Ishikawa (cell line): ENCODE measurements at regions not wholly inside any gene's neighbourhood (a gene's known extent, or its start where the extent isn't known, plus 50 kb on each side); places are given as distances from the start of the nearest gene placed in this dataset.

ENCODE experiments used
- CEBPB ChIP-seq: IDR thresholded peaks from 2 replicates; pipeline ENCODE4 v1.6.1; 2012
- CREB1 ChIP-seq: IDR thresholded peaks from 2 replicates; pipeline ENCODE4 v1.6.1; 2012; ENCODE audit warnings: low read depth
- EGR1 ChIP-seq: IDR thresholded peaks from 2 replicates; pipeline ENCODE4 v1.6.1; 2012
- EP300 ChIP-seq: IDR thresholded peaks from 2 replicates; pipeline ENCODE4 v1.6.1; 2012; ENCODE audit warnings: borderline replicate concordance
- FOXM1 ChIP-seq: IDR thresholded peaks from 2 replicates; pipeline ENCODE4 v1.6.1; 2012; ENCODE audit warnings: low read depth, borderline replicate concordance
- MAX ChIP-seq: IDR thresholded peaks from 2 replicates; pipeline ENCODE4 v1.6.1; 2012
- NFIC ChIP-seq: IDR thresholded peaks from 2 replicates; pipeline ENCODE4 v1.6.1; 2012
- RAD21 ChIP-seq: IDR thresholded peaks from 2 replicates; pipeline ENCODE4 v1.6.1; 2012; ENCODE audit warnings: low read depth
- TAF1 ChIP-seq: IDR thresholded peaks from 2 replicates; pipeline ENCODE4 v1.6.1; 2012; ENCODE audit warnings: low read depth, mild to moderate bottlenecking
- TCF12 ChIP-seq: IDR thresholded peaks from 2 replicates; pipeline ENCODE4 v1.6.1; 2012; ENCODE audit warnings: low read depth
- TEAD4 ChIP-seq: IDR thresholded peaks from 2 replicates; pipeline ENCODE4 v1.6.1; 2012
- YY1 ChIP-seq: IDR thresholded peaks from 2 replicates; pipeline ENCODE4 v1.6.1; 2012; ENCODE audit warnings: low read depth
- ZBTB7A ChIP-seq: IDR thresholded peaks from 2 replicates; pipeline ENCODE4 v1.6.1; 2012; ENCODE audit warnings: low read depth
- TF ChIP-seq, protein P1 (sequence below): IDR thresholded peaks from 2 replicates; pipeline ENCODE4 v1.6.1; 2012
- TF ChIP-seq, protein P2 (sequence below): IDR thresholded peaks from 2 replicates; pipeline ENCODE4 v1.6.1; 2012; ENCODE audit warnings: low read depth, mild to moderate bottlenecking

DNA sequence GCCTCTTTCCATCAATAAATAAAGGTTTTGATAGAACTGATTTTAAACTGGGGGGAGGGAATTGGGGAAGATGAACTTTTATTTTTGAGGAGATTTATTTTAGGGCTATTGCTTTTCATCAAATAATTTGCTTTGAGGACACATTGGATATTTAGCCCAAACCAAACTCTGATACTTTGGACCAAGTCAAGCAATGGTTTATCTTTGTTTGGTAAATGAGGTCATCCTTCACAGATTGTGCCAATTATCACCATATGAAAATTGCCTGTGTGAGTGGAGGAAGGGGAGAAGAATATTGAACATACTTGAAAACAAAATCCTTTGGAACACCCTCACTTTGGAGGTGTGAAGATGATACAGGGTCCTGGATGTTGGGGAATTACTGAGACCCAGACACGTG, 176.9 kb upstream of the CD180 start:
- TF ChIP-seq, protein P1, sequence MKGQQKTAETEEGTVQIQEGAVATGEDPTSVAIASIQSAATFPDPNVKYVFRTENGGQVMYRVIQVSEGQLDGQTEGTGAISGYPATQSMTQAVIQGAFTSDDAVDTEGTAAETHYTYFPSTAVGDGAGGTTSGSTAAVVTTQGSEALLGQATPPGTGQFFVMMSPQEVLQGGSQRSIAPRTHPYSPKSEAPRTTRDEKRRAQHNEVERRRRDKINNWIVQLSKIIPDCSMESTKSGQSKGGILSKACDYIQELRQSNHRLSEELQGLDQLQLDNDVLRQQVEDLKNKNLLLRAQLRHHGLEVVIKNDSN = no peak
- TF ChIP-seq FOXM1 (no peak), ZBTB7A (no peak), CREB1 (no peak), CEBPB (no peak), YY1 (no peak), EGR1 (no peak), RAD21 (no peak), EP300 (no peak), TEAD4 (no peak), TCF12 (no peak), MAX (no peak), TAF1 (no peak), NFIC (no peak)
- TF ChIP-seq, protein P2, sequence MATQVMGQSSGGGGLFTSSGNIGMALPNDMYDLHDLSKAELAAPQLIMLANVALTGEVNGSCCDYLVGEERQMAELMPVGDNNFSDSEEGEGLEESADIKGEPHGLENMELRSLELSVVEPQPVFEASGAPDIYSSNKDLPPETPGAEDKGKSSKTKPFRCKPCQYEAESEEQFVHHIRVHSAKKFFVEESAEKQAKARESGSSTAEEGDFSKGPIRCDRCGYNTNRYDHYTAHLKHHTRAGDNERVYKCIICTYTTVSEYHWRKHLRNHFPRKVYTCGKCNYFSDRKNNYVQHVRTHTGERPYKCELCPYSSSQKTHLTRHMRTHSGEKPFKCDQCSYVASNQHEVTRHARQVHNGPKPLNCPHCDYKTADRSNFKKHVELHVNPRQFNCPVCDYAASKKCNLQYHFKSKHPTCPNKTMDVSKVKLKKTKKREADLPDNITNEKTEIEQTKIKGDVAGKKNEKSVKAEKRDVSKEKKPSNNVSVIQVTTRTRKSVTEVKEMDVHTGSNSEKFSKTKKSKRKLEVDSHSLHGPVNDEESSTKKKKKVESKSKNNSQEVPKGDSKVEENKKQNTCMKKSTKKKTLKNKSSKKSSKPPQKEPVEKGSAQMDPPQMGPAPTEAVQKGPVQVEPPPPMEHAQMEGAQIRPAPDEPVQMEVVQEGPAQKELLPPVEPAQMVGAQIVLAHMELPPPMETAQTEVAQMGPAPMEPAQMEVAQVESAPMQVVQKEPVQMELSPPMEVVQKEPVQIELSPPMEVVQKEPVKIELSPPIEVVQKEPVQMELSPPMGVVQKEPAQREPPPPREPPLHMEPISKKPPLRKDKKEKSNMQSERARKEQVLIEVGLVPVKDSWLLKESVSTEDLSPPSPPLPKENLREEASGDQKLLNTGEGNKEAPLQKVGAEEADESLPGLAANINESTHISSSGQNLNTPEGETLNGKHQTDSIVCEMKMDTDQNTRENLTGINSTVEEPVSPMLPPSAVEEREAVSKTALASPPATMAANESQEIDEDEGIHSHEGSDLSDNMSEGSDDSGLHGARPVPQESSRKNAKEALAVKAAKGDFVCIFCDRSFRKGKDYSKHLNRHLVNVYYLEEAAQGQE = no peak

DNA sequence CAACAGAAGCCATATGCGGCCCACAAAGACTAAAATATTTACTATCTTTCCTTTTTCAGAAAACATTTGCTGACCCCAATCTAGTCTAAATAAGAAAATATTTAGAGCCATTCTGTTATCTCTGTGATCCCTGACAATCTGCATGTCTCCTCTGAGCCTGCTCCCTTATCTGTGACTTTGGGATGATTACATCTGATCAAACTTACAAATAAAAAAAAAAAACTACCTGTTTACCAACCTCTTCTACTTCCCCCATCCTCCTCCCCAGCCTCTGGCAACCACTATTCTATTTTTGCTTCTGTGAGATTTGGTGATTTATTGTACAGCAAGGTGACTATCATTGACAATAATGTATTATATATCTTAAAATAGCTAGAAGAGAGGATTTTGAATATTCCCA, 176.3 kb upstream of the CD180 start:
- TF ChIP-seq YY1 (no peak), ZBTB7A (no peak), EGR1 (no peak), MAX (no peak), EP300 (no peak), TCF12 (no peak), CREB1 (no peak), TEAD4 (no peak), RAD21 (no peak), TAF1 (no peak), FOXM1 (no peak), CEBPB (no peak), NFIC (no peak)
- TF ChIP-seq, protein P1 = no peak
- TF ChIP-seq, protein P2 = no peak

- no peak for TF ChIP-seq MAX
- TF ChIP-seq, protein P2 = no peak
- no peak for TF ChIP-seq TEAD4
- TF ChIP-seq RAD21 = no peak
- TF ChIP-seq FOXM1 = no peak
- no peak for TF ChIP-seq CEBPB
- no peak for TF ChIP-seq ZBTB7A
- TF ChIP-seq, protein P1 = no peak
- TF ChIP-seq CREB1 = no peak
- no peak for TF ChIP-seq TAF1
- no peak for TF ChIP-seq TCF12
- TF ChIP-seq YY1 = no peak
- no peak for TF ChIP-seq EP300
- TF ChIP-seq NFIC = no peak
- no peak for TF ChIP-seq EGR1
Observed at GRCh38 chr5:67371924-67372323, 175.3 kb upstream of the CD180 start.
